HK-2 (cell line): ENCODE measurements at regions not wholly inside any gene's neighbourhood (a gene's known extent, or its start where the extent isn't known, plus 50 kb on each side); places are given as distances from the start of the nearest gene placed in this dataset.
"Not testable (repeated sequence)": the region's sequence is repeated elsewhere in the genome, so short reads cannot be mapped to it uniquely, and the experiment has no call there.

Experiments used
- DNase-seq: peaks from one replicate; pipeline ENCODE4 v3.0.0-alpha.2; 2018; ENCODE audit not compliant: unreplicated experiment

DNA sequence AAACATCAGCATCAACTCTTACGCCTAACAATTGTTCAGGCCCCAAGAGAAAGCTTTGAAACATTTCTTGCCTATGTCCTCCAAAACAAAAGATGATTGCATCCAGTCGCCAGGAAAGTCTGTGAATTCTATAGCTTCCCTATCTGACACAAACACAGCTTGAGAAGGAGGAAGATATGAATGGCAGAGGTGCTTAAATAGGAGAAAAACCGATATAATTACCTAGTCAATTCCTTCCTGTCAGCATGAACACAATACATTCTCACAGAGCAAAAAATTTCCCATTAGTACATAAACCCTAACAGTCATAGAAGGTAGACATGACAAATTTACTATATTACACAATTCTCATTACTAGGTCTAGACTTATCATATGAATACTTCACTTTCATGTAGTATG lies 326.5 kb downstream of the CGGBP1 start:
- no peak for DNase-seq

DNA sequence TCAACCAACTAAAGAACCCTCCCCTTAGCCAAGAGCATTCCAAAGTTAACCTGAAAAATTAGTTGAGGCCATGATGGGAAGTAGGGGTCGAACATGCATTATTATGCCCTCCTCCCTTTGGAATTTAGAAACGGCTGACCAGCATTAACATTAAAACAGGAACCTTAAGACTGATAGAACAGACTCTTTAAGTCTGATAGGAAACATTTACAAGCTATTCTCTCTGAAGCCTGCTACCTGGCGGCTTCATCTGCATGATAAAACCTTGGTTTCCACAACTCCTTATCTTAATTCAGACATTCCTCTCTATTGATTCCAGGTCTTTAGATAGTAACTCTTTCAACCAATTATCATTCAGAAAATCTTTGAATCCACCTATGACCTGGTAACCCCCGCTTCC lies 331.0 kb downstream of the CGGBP1 start:
- no peak for DNase-seq

DNA sequence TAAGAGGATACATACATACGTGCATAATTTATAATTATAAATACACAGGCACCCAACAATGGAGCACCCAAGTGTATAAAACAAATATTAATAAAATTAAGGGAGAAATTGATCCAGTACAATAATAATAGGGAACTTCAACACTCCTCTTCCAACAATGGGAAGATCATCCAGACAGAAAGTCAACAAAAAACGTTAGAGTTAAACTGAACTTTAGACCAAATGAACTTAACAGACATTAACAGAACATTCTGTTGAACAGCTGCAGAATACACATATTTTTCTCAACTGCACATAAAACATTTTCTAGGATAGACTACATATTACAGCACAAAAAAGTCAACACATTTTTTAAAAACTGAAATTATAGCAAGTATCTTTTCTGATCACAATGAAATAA lies 339.7 kb downstream of the CGGBP1 start:
- no peak for DNase-seq

- no peak for DNase-seq
These were observed 348.3 kb downstream of the CGGBP1 start for GRCh38 chr3:87710511-87710910.

DNA sequence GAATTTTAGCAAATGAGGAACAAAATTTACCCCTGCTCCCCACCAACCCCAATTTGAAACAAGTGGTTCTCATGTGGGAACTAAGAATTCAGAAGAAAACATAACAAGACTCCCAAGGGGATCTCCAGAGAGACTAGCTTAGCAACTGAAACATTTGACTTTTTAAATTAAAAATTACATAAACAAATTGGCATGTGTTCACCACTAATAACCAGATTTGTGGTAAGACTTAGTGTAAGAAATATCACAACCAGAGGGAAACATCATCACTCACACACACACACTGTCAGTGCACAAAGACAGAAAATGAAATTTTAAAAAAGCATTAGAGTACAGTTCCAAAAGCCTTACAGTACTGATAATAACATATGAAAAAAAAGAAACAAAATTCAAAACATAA lies 348.8 kb downstream of the CGGBP1 start:
- DNase-seq, result no peak

DNA sequence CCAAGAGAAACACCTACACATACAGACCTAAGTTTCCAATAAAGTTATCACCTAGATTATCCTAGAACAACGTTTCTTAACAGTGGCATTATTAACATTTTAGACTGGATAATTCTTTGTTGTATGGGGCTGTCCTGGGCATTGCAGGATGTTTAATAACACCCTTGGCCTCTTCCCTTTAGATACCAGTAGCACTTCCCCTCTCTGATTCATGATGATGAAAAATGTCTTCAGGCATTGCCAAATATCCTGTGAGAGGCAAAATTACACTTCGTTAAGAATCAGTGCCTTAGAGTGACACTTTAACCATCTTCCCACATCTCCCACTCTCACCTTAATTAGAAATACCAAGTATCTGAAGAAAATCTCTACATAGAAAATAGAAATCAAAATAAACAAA lies 352.6 kb downstream of the CGGBP1 start:
- DNase-seq, result no peak

- DNase-seq, result no peak
These were observed 356.2 kb downstream of the CGGBP1 start for GRCh38 chr3:87702600-87702999.

- no peak for DNase-seq
These were observed 362.4 kb downstream of the CGGBP1 start for GRCh38 chr3:87696124-87697013.

GRCh38 chr3:87694678-87695077 lies 364.1 kb downstream of the CGGBP1 start:
- DNase-seq, result no peak

GRCh38 chr3:87691109-87691508 lies 367.7 kb downstream of the CGGBP1 start:
- DNase-seq, result no peak

- DNase-seq, result not testable (repeated sequence)
These were observed 379.7 kb downstream of the CGGBP1 start for GRCh38 chr3:87678984-87679660.

GRCh38 chr3:87674397-87675161 lies 384.2 kb downstream of the CGGBP1 start:
- DNase-seq, result no peak

GRCh38 chr3:87673132-87673531 lies 385.7 kb downstream of the CGGBP1 start:
- DNase-seq, result no peak

DNA sequence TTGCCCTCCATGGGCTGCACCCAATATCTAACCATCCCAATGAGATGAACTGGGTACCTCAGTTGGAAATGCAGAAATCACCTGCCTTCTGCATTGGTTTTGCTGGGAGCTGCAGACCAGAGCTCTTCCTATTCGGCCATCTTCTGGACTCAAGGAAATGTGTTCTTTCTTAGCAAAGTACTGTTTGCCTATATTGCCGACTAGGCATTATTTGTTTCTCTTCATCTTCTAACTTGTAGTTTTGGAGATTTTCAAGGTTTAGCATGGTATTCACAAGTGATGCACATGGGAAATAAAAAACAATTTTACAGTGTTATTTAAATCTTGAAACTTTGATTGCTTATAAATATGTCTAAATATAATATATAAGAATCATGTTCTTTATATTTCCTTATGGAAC lies 377.8 kb upstream of the POU1F1 start:
- DNase-seq, result no peak

- DNase-seq, result not testable (repeated sequence)
These were observed 376.8 kb upstream of the POU1F1 start for GRCh38 chr3:87653138-87653537.

- no peak for DNase-seq
These were observed 358.0 kb upstream of the POU1F1 start for GRCh38 chr3:87634426-87634825.

DNA sequence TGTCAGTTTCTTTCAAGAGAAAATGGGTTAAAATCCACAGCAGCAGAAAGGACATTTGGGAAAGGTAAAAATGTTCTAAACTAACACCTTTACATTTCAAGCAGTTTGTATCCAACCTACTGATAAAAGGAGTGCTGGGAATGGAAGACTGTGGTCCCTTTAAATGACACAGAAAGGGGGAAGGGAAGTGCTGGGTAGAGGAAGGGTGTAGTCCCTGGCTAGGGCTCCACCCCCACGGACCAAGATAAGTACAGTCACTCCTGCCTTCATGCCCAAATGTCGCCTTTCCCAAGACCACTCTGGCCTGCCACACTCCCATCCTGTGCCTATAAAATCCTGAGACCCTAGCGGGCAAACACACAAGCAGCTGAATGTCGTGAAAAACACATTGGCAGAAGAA lies 350.9 kb upstream of the POU1F1 start:
- no peak for DNase-seq

GRCh38 chr3:87626546-87626945 lies 350.2 kb upstream of the POU1F1 start:
- DNase-seq, result no peak

GRCh38 chr3:87625876-87626275 lies 349.5 kb upstream of the POU1F1 start:
- no peak for DNase-seq

DNA sequence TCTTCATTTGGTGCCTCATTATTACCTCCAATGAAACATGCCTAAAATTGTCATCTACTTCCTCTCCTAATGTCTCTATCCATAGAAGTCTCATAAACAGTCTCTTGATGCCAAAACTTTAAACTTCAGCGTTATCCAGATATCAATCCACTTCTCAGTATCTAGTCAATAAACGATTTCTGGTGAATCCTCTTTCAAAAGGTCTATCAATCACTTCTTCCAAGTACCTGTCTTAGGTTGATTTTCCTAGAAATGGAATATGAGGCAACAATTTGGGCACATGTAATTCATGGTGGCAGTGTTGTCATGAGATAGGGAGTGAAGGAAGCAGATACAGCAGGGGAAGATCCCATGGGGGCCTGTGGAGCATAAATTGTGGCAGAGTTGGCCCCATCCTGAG lies 348.5 kb upstream of the POU1F1 start:
- DNase-seq, result no peak

- DNase-seq, result no peak
These were observed 345.3 kb upstream of the POU1F1 start for GRCh38 chr3:87621667-87622066.

GRCh38 chr3:87615506-87615905 lies 339.1 kb upstream of the POU1F1 start:
- no peak for DNase-seq

GRCh38 chr3:87614998-87615397 lies 338.6 kb upstream of the POU1F1 start:
- DNase-seq, result no peak
